Esophagus muscularis mucosa (tissue), 3 donors: ENCODE measurements at regions not wholly inside any gene's neighbourhood (a gene's known extent, or its start where the extent isn't known, plus 50 kb on each side); places are given as distances from the start of the nearest gene placed in this dataset.

Experiments used
- CTCF ChIP-seq, 3 experiments: fragments of 200-600 bp in 2 of 3; fragments of 450-650 bp in 1 of 3; sonication (generic) in 2 of 3; IDR thresholded peaks; one replicate each; pipeline ENCODE4 v1.5.1; 2017 to 2019; ENCODE audit warnings: antibody characterized with exemption in 3 of 3, mild to moderate bottlenecking in 2 of 3, moderate library complexity in 1 of 3
- POLR2A ChIP-seq: fragments of 450-650 bp; IDR thresholded peaks from one replicate; pipeline ENCODE4 v1.6.1; 2017; ENCODE audit warnings: antibody characterized with exemption, moderate library complexity, mild to moderate bottlenecking, low read depth
- POLR2AphosphoS5 ChIP-seq, 2 donors: sonication (generic); formaldehyde crosslinking; IDR thresholded peaks; one replicate each; pipeline ENCODE4 v1.6.1; 2017; ENCODE audit warnings: antibody characterized with exemption in 2 of 2

- TF ChIP-seq POLR2A (no peak), CTCF (IDR thresholded peaks at IDR 0.05) (no peak), POLR2AphosphoS5 (IDR thresholded peaks at IDR 0.05) (no peak)
These were observed 133.8 kb downstream of the TMEM174 start for GRCh38 chr5:73306741-73307275.
